ENCODE measurements at regions not wholly inside any gene's neighbourhood (a gene's known extent, or its start where the extent isn't known, plus 50 kb on each side); places are given as distances from the start of the nearest gene placed in this dataset.

DNA sequence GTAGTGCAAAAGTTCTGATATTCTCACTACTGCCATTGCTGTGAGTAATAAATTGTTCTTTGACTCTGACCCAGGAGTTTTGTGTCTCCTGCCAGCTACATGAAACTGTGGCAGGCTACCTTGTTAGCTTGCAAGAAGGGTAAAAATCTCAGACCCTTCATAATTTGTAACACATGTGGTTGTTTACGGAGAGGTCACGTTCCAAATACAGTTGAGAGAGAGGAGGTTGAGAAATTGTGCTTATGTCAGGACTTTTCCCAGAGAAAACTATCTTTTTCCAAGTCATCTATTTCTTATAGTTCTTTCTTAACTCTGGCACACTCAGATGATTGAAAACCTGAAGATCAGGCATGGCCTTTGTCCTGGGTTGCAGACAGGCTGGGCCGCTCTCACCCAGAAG lies 114.4 kb upstream of the SVIL start:
- Histone ChIP-seq H3K9me3 (no peaks in the 10 kb centered on the region), H3K4me3 (replicated peaks in 1 of 3) (no peak overlapping the region), H3K27ac (no peak overlapping the region), H3K27me3 (no peaks in the 10 kb centered on the region), H3K4me1 (peaks cover 4 to 6% of the 10 kb centered on the region in 2 donors), H3K36me3 (no peaks in the 10 kb centered on the region)
- no peak for DNase-seq
- intact Hi-C loops (cut with DNase I): no loop called here
- TF ChIP-seq, protein P1, sequence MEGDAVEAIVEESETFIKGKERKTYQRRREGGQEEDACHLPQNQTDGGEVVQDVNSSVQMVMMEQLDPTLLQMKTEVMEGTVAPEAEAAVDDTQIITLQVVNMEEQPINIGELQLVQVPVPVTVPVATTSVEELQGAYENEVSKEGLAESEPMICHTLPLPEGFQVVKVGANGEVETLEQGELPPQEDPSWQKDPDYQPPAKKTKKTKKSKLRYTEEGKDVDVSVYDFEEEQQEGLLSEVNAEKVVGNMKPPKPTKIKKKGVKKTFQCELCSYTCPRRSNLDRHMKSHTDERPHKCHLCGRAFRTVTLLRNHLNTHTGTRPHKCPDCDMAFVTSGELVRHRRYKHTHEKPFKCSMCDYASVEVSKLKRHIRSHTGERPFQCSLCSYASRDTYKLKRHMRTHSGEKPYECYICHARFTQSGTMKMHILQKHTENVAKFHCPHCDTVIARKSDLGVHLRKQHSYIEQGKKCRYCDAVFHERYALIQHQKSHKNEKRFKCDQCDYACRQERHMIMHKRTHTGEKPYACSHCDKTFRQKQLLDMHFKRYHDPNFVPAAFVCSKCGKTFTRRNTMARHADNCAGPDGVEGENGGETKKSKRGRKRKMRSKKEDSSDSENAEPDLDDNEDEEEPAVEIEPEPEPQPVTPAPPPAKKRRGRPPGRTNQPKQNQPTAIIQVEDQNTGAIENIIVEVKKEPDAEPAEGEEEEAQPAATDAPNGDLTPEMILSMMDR (IDR thresholded peaks at IDR 0.05): no peak
- no peak for TF ChIP-seq POLR2A (IDR thresholded peaks at IDR 0.05)
- WGBS, 2 donors: 88 to 99% methylated on average over 3 of the region's 3 CpGs

DNA sequence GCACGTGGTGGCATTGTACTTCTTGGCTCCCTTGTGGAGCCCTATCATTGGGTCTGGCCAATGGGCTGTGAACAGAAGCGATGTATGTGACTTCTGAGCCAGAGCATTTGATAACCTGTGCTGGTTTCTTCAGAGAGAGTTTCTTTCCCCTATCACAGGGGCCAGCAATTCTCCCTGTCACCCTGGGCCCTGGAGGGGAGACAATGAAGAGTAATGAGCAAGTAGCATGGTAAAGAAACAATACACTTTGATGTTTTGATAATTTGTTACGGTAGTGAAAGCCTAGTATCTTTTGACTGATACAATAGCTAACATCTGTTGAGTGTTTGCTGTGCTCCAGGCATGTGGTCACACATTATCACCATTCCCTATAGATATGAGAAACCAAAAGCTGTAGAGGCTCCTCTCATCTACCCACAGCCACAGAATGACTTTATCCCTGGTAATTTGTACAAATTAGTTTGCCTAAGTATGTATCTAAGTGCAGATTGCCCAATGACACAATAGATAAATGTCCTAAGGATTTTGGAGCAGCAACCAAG lies 113.4 kb upstream of the SVIL start:
- Histone ChIP-seq H3K27ac (no peak overlapping the region), H3K4me1 (peaks cover 4 to 6% of the 10 kb centered on the region in 2 donors), H3K9me3 (no peaks in the 10 kb centered on the region), H3K4me3 (replicated peaks in 1 of 3) (no peak overlapping the region), H3K36me3 (no peaks in the 10 kb centered on the region), H3K27me3 (no peaks in the 10 kb centered on the region)
- whole genome bisulfite sequencing, 2 donors: 87 to 93% methylated on average over 3 of the region's 3 CpGs
- TF ChIP-seq, protein P1 (IDR thresholded peaks at IDR 0.05): no peak
- no peak for TF ChIP-seq POLR2A (IDR thresholded peaks at IDR 0.05)
- DNase-seq: no peak
- intact Hi-C loops (cut with DNase I): no loop called here

DNA sequence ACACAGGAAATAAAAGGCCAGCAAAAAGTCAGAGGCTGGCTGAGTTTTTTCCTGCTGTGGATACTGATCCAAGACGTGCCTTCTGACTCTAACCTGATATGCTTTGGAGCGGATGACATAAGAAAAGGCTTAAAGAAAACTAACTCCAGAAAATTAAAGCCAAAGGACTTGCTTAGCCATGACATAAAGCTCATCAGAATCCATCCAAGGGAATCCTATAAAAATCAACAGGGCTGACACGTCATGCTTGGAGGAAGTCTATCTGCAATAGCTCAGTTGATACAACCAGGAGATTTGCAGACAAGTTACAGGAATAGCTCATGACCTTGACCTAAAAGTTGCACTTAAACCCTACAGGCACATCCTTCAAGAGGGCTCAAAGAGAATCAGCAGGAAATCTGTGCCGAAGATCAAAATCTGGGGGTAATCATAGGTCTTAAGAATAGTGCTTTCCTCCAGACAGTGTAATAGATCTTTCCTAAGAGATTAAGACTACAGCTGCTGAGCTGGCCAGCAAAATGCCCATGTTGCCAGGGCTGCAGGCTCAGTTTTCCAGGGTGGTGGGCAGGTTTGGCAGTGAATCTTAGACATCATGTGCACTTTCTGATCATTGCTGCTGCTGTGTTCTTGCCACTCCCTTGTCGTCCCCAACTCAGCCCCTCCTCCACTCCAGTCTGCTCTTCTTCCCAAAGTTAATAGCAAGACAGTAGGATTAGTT lies 111.5 kb upstream of the SVIL start:
- intact Hi-C loops (cut with DNase I): no loop called here
- Histone ChIP-seq H3K36me3 (no peaks in the 10 kb centered on the region), H3K4me1 (peaks cover 4 to 6% of the 10 kb centered on the region in 2 donors), H3K9me3 (no peaks in the 10 kb centered on the region), H3K27me3 (no peaks in the 10 kb centered on the region), H3K27ac (no peak overlapping the region), H3K4me3 (replicated peaks in 1 of 3) (no peak overlapping the region)
- 52 to 65% methylated on average over 5 of the region's 5 CpGs for WGBS, 2 donors
- DNase-seq: no peak
- TF ChIP-seq POLR2A (IDR thresholded peaks at IDR 0.05): no peak
- TF ChIP-seq, protein P1 (IDR thresholded peaks at IDR 0.05): no peak

DNA sequence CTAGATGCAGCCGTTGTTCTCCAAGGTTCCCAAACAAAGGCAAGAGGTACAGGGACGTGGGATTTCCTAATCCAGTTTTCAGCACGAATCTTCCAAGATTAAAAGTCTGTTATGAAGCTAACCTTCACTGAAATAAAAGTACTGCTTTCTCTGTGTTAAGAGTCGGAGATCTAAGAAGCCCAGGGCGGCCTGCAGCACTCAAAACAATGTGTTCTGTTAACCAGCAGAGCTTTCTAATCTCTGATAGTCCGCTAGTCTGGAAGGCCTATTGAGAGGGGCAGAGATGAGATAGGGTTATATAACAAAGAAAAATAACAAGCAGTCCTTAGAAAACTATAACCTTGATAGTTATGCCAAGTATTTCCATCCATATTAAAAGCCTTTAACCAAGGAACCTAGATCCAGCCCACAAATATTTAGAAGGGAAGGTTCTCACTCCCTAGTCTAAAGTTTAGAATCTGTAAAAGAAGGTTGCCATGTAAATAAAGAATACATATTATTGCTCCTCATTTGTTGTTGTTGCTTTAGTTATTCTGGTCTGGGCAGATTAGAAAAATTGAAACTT lies 106.3 kb upstream of the SVIL start:
- TF ChIP-seq POLR2A (IDR thresholded peaks at IDR 0.05): no peak
- TF ChIP-seq, protein P1 (IDR thresholded peaks at IDR 0.05): no peak

DNA sequence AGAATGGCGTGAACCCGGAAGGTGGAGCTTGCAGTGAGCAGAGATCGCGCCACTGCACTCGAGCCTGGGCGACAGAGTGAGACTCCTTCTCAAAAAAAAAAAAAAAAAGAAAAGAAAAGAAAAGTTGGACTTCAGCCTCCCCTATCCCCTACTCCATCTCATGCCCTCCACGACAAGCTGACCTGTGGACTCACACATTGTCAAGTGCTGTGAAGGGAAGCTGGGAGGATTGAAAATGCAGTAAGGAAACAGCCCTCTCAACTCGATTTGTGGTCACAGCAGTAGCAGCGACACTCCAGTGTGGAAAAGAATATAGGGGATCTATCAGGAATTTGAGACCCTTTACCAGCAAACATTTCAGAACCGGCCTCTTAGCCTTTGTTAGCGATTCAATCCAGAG lies 103.6 kb upstream of the SVIL start:
- TF ChIP-seq, protein P1 (IDR thresholded peaks at IDR 0.05): no peak
- no peak for TF ChIP-seq POLR2A (IDR thresholded peaks at IDR 0.05)
- Histone ChIP-seq H3K4me1 (peaks cover 13 to 19% of the 10 kb centered on the region in 2 donors), H3K9me3 (no peaks in the 10 kb centered on the region), H3K27me3 (no peaks in the 10 kb centered on the region), H3K4me3 (replicated peaks in 1 of 3) (no peak overlapping the region), H3K36me3 (no peaks in the 10 kb centered on the region), H3K27ac (no peak overlapping the region)
- WGBS, 2 donors: 93 to 96% methylated on average over 11 of the region's 11 CpGs
- DNase-seq: no peak
- intact Hi-C loops (cut with DNase I): loop anchor here (10.0 kb wide), 2 partner anchors 104 to 144 kb away; partner anchors contain the start of gene SVIL

More for the DNA sequence above, 106.3 kb upstream of the SVIL start:
- H3K4me1 ChIP-seq: peaks cover 1 to 7% of the 10 kb centered on the region in 2 donors
- DNase-seq: no peak
- 67 to 75% methylated on average over 6 of the region's 6 CpGs for WGBS, 2 donors
- no peaks in the 10 kb centered on the region for H3K9me3 ChIP-seq
- H3K27ac ChIP-seq: peak overlapping the region in 2 of 3 donors; percentile 20 to 33
- no peaks in the 10 kb centered on the region for H3K27me3 ChIP-seq
- intact Hi-C loops (cut with DNase I): no loop called here
- H3K36me3 ChIP-seq: no peaks in the 10 kb centered on the region
- no peak overlapping the region for H3K4me3 ChIP-seq (replicated peaks in 1 of 3)

All from thyroid gland (tissue), 4 donors.